Type B pancreatic cell (in vitro differentiated cells): ENCODE measurements at regions not wholly inside any gene's neighbourhood (a gene's known extent, or its start where the extent isn't known, plus 50 kb on each side); places are given as distances from the start of the nearest gene placed in this dataset.
A peak's percentile ranks its signal among the peaks of the same experiment; 100 is the strongest.

Experiments
- DNase-seq: peaks from one replicate; pipeline ENCODE4 v3.0.0; 2021; ENCODE audit warnings: mixed read lengths; ENCODE audit not compliant: unreplicated experiment; ENCODE audit errors: extremely low spot score
- H3K27ac Mint-ChIP-seq: 2 replicates; pipeline ENCODE4 v1.8.0; 2021; ENCODE audit warnings: mild to moderate bottlenecking, mixed read lengths
- H3K27me3 Mint-ChIP-seq: 2 replicates; pipeline ENCODE4 v1.8.0; 2021; ENCODE audit warnings: mixed read lengths
- H3K36me3 Mint-ChIP-seq: 2 replicates; pipeline ENCODE4 v1.8.0; 2021; ENCODE audit warnings: mixed read lengths
- H3K4me1 Mint-ChIP-seq: one replicate; pipeline ENCODE4 v1.8.0; 2021; ENCODE audit warnings: mixed read lengths; ENCODE audit not compliant: unreplicated experiment
- H3K4me3 Mint-ChIP-seq: 2 replicates; pipeline ENCODE4 v1.8.0; 2021; ENCODE audit warnings: mild to moderate bottlenecking, mixed read lengths
- H3K9me3 Mint-ChIP-seq: 2 replicates; pipeline ENCODE4 v1.8.0; 2021; ENCODE audit warnings: mixed read lengths
- TF ChIP-seq, protein P1 (sequence below): fragments of 200-600 bp; sonication (generic); conservative IDR thresholded peaks from 2 replicates; pipeline ENCODE4 v1.5.0; 2021; ENCODE audit warnings: antibody characterized with exemption, mild to moderate bottlenecking

DNA sequence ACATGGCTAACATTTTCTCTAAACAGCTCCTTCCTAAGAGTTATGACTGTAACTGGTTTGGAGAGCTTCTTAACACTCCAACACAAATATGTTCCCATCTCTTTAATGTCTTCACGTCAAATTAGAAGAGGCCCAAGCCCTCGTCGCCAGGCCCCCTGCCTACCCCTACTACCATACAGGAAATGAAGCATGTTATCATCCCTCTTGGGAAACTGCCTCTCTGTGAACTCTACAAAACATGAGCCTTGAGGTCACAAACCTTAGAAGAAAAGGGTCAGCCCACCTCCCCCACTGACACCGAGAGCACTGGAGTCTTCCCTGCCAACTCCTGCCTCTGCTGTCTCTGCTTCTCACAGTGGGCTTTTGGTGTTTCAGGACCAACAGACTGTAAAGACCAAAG lies 243.1 kb upstream of the STT3B start:
- Mint-ChIP-seq H3K4me3 (peak overlapping the region; percentile 66), H3K4me1 (peaks cover 66% of the 10 kb centered on the region), H3K27ac (peak overlapping the region; percentile 97), H3K27me3 (no peaks in the 10 kb centered on the region), H3K9me3 (peaks cover 5% of the 10 kb centered on the region), H3K36me3 (no peaks in the 10 kb centered on the region)
- no peak for DNase-seq
- TF ChIP-seq, protein P1, sequence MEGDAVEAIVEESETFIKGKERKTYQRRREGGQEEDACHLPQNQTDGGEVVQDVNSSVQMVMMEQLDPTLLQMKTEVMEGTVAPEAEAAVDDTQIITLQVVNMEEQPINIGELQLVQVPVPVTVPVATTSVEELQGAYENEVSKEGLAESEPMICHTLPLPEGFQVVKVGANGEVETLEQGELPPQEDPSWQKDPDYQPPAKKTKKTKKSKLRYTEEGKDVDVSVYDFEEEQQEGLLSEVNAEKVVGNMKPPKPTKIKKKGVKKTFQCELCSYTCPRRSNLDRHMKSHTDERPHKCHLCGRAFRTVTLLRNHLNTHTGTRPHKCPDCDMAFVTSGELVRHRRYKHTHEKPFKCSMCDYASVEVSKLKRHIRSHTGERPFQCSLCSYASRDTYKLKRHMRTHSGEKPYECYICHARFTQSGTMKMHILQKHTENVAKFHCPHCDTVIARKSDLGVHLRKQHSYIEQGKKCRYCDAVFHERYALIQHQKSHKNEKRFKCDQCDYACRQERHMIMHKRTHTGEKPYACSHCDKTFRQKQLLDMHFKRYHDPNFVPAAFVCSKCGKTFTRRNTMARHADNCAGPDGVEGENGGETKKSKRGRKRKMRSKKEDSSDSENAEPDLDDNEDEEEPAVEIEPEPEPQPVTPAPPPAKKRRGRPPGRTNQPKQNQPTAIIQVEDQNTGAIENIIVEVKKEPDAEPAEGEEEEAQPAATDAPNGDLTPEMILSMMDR: no peak

DNA sequence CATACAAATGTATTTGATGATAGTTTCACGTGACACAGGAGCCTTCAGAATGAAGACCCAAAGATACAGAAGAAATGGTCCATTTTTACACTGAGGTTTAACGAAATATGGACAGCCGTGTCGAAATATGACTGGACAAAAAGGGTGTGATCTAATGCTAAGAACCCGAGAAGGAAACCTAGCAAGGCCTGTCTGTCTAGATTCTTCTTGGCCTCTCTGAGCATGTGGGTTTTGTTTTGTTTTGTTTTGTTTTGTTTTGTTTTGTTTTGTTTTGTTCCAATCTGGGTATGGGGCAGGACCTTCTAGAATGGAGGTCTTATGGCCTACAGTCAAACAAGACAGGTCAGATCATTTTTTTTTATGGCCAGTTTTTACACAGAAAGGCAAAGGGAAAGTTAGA lies 242.7 kb upstream of the STT3B start:
- H3K9me3 Mint-ChIP-seq: peaks cover 5% of the 10 kb centered on the region
- peak overlapping the region; percentile 66 for H3K4me3 Mint-ChIP-seq
- no peaks in the 10 kb centered on the region for H3K36me3 Mint-ChIP-seq
- no peak for DNase-seq
- H3K27ac Mint-ChIP-seq: peak overlapping the region; percentile 97
- no peaks in the 10 kb centered on the region for H3K27me3 Mint-ChIP-seq
- peaks cover 66% of the 10 kb centered on the region for H3K4me1 Mint-ChIP-seq
- TF ChIP-seq, protein P1: no peak

DNA sequence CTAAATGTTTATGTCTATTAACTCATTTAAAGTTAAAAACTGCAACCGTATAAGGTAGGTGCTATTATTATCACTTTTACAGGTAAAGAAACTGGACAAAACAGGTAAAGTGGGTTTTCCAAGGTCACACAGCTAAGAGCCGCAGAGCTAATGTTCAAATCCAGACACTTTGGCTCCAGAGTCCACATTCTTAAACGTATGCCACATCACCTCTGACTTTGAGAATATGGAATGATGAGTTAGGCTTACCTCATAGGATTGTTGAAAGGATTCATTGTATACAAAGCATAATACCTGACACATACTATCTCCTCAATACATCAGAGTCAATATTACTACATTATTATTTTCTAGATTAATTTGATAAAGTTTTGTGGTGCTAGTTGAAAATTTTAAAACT lies 240.9 kb upstream of the STT3B start:
- no peak for DNase-seq
- Mint-ChIP-seq H3K4me3 (no peak overlapping the region), H3K27me3 (no peaks in the 10 kb centered on the region), H3K4me1 (peaks cover 62% of the 10 kb centered on the region), H3K36me3 (no peaks in the 10 kb centered on the region), H3K27ac (peak overlapping the region; percentile 97), H3K9me3 (peaks cover 5% of the 10 kb centered on the region)
- TF ChIP-seq, protein P1: no peak

DNA sequence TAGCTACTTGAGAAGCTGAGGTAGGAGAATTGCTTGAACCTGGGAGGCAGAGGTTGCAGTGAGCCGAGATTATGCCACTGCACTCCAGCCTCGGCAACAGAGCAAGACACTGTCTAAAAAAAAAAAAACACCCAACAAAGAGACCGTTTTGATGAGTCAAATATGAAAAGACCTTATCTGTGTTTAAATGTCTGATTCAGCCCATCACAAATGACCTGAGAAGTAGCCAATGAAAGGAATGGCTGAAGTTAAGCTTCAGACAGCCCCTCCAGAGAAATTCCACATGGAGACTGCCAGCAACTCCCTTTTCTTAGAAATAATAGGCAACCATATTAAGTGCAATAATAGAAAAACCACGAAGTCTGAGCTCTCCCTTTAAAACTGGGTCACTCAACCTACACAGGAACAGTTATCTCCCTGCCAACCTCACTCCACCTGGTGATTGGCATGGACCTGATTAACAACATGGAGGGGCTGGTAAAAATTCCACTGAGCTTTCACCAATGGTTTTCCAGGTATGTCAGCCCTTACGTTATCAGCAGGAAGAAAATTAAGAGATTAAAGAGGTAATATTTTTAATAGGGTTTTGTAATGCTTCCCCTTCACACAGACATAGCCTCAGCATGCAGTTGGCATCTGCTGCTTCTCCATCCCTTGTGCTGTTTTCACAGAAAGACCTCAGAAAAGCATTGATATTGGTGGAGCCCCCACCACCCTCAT lies 238.1 kb upstream of the STT3B start:
- Mint-ChIP-seq H3K27ac (no peak overlapping the region), H3K4me3 (no peak overlapping the region), H3K27me3 (no peaks in the 10 kb centered on the region), H3K9me3 (peaks cover 12% of the 10 kb centered on the region), H3K36me3 (peaks cover 5% of the 10 kb centered on the region), H3K4me1 (peaks cover 41% of the 10 kb centered on the region)
- TF ChIP-seq, protein P1: no peak
- no peak for DNase-seq

DNA sequence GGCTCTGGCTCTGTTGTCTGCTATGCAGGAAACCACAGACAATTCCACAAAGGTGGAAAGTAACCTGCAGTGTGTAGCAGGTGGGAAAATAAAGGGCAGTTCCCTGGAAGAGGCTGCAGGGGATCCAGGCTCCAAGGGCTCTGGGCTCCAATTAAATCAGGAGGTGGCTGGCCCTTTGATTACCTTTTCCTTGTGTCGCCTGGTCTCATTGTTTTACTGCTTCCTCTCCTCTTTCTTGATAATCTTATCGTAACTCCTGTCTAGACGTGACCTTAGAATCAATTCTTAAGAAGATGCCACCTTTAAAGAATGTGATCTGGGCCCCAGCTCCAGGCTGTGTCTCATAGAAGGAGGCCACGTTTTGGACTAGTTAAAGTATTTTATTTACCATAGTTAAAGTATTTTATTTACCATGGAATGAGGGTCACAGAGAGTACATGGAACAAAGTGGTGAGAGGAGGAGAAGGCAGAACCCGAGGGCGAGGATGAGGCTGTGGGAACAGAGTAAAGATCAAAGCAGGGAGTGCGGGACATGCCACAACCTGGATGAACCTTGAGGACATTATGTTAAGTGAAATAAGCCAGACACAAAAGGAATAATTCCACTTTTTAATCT lies 237.5 kb upstream of the STT3B start:
- peaks cover 5% of the 10 kb centered on the region for H3K36me3 Mint-ChIP-seq
- no peaks in the 10 kb centered on the region for H3K27me3 Mint-ChIP-seq
- peaks cover 38% of the 10 kb centered on the region for H3K4me1 Mint-ChIP-seq
- no peak overlapping the region for H3K4me3 Mint-ChIP-seq
- DNase-seq: no peak
- TF ChIP-seq, protein P1: no peak
- H3K9me3 Mint-ChIP-seq: peaks cover 9% of the 10 kb centered on the region
- no peak overlapping the region for H3K27ac Mint-ChIP-seq
